Spleen (tissue), 7 donors: ENCODE measurements at regions not wholly inside any gene's neighbourhood (a gene's known extent, or its start where the extent isn't known, plus 50 kb on each side); places are given as distances from the start of the nearest gene placed in this dataset.

Experiments used
- CTCF ChIP-seq, 11 experiments: fragments of 200-600 bp in 7 of 11; fragments of 450-650 bp in 4 of 11; sonication (generic) in 4 of 11; IDR thresholded peaks in 8 of 11; conservative IDR thresholded peaks in 3 of 11; 1 replicate in 7 of 11; 2 replicates in 4 of 11; pipeline versions ENCODE4 v1.4.0 to v1.8.0; 2016 to 2021; ENCODE audit warnings: antibody characterized with exemption in 11 of 11, inconsistent platforms in 4 of 11, mild to moderate bottlenecking in 1 of 11
- POLR2A ChIP-seq, 3 donors: fragments of 450-650 bp; IDR thresholded peaks; one replicate each; pipeline ENCODE4 v1.5.1; 2017; ENCODE audit warnings: antibody characterized with exemption in 3 of 3, mild to moderate bottlenecking in 1 of 3
- donor health status: DM: no; HTN: no; CAD: no; lungs with moderate emphysema.
- donor health status: DM: no; HTN: no; CAD: no.
- donor health status: DM: no; HTN: no; CAD: no.

GRCh38 chr12:115680967-115681366 lies 596.5 kb downstream of the MED13L start:
- TF ChIP-seq CTCF (IDR thresholded peaks at IDR 0.05 in 8 of 11, conservative IDR thresholded peaks at IDR 0.05 in 3 of 11) (no peak), POLR2A (IDR thresholded peaks at IDR 0.05) (no peak)
